ENCODE measurements at regions not wholly inside any gene's neighbourhood (a gene's known extent, or its start where the extent isn't known, plus 50 kb on each side); places are given as distances from the start of the nearest gene placed in this dataset.

- TF ChIP-seq SP1 (IDR thresholded peaks at IDR 0.05) (no peak), ELF4 (IDR thresholded peaks at IDR 0.05) (no peak)
Measured at GRCh38 chr13:81606074-81606473, 1265.1 kb upstream of the SPRY2 start.
